AG04450 (cell line): ENCODE measurements at regions not wholly inside any gene's neighbourhood (a gene's known extent, or its start where the extent isn't known, plus 50 kb on each side); places are given as distances from the start of the nearest gene placed in this dataset.

Experiments
- CTCF ChIA-PET: fragments of 300-600, 350-600 bp; formaldehyde crosslinking; extraction: SDS; loops from one replicate; lab custom pipeline; 2022; ENCODE audit warnings: antibody characterized with exemption, inconsistent platforms; lab: Charles Lee
- POLR2A ChIA-PET: fragments of 350-600 bp; formaldehyde crosslinking; extraction: SDS; loops from one replicate; lab custom pipeline; 2021; ENCODE audit warnings: antibody characterized with exemption, inconsistent platforms; lab: Yijun Ruan, JAX
- DNase-seq: peaks from one replicate; pipeline ENCODE4 v3.0.0-alpha.2; 2011; ENCODE audit warnings: low read depth, low spot score
- H3K27ac ChIP-seq: one replicate; pipeline ENCODE4 v1.5.1; 2012; ENCODE audit warnings: low read depth, low read length, control low read depth
- H3K27me3 ChIP-seq: one replicate; pipeline ENCODE4 v1.6.0; 2012; ENCODE audit warnings: low read length; ENCODE audit not compliant: control insufficient read depth, insufficient read depth
- H3K4me3 ChIP-seq: 2 replicates; pipeline ENCODE4 v1.5.1; 2011; ENCODE audit warnings: mild to moderate bottlenecking, low read depth, low read length, control low read depth
- H3K9me3 ChIP-seq: 2 replicates; pipeline ENCODE4 v1.5.1; 2012; ENCODE audit warnings: low read length; ENCODE audit not compliant: control insufficient read depth, insufficient read depth
- TF ChIP-seq, protein P1 (sequence below): IDR thresholded peaks from 2 replicates; pipeline ENCODE4 v1.5.1; 2011; ENCODE audit warnings: low read depth, low read length, control low read depth, inconsistent platforms

DNA sequence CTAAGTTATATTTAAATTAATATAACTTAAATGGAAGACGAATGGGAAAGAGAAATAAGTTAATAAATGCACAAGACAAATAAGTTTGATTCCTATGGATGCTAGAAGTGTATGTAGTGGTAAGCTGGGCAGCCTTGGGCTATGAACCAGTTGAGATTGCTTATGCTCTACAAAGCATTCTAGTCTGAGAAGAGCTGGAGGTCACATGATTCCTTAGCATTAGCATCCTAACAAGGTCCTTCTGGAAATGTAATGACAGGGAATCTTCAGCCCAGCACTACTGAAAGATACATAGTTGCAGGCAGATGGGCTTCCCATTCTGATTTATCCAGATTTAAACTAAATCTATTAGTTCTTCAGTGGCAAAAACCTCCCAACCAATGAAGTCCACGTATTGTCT lies 102.3 kb upstream of the ESRRG start:
- Histone ChIP-seq H3K27me3 (no peaks in the 10 kb centered on the region), H3K4me3 (no peak overlapping the region), H3K9me3 (no peaks in the 10 kb centered on the region), H3K27ac (no peak overlapping the region)
- ChIA-PET CTCF (no interaction called here), POLR2A (no interaction called here)
- TF ChIP-seq, protein P1, sequence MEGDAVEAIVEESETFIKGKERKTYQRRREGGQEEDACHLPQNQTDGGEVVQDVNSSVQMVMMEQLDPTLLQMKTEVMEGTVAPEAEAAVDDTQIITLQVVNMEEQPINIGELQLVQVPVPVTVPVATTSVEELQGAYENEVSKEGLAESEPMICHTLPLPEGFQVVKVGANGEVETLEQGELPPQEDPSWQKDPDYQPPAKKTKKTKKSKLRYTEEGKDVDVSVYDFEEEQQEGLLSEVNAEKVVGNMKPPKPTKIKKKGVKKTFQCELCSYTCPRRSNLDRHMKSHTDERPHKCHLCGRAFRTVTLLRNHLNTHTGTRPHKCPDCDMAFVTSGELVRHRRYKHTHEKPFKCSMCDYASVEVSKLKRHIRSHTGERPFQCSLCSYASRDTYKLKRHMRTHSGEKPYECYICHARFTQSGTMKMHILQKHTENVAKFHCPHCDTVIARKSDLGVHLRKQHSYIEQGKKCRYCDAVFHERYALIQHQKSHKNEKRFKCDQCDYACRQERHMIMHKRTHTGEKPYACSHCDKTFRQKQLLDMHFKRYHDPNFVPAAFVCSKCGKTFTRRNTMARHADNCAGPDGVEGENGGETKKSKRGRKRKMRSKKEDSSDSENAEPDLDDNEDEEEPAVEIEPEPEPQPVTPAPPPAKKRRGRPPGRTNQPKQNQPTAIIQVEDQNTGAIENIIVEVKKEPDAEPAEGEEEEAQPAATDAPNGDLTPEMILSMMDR: no peak
- DNase-seq: no peak

DNA sequence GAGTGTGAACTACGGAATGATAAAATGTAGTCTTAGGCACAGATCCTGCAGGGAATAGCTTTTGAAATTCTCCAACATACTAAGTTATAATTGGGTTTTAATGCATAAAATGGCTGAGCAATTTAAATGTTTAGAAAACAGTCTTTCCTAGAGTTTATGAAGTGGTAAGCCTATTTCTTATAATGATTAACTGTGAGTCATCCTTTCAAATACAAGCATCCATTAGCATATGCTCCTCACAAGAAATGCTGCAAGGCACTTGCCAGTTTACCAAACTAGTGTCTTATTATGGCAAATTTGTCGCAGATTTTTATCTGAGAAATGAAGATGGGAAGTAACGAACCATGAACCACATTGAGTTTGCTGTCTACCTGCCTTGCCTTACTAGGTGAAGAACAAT lies 101.3 kb upstream of the ESRRG start:
- TF ChIP-seq, protein P1: no peak
- CTCF ChIA-PET: interaction anchor here (0.7 kb wide), 1 partner anchor 958 kb away, joined by 4 read pairs; no protein-coding TSS in a partner anchor
- Histone ChIP-seq H3K4me3 (no peak overlapping the region), H3K27me3 (no peaks in the 10 kb centered on the region), H3K27ac (no peak overlapping the region), H3K9me3 (no peaks in the 10 kb centered on the region)
- DNase-seq: no peak
- POLR2A ChIA-PET: no interaction called here

DNA sequence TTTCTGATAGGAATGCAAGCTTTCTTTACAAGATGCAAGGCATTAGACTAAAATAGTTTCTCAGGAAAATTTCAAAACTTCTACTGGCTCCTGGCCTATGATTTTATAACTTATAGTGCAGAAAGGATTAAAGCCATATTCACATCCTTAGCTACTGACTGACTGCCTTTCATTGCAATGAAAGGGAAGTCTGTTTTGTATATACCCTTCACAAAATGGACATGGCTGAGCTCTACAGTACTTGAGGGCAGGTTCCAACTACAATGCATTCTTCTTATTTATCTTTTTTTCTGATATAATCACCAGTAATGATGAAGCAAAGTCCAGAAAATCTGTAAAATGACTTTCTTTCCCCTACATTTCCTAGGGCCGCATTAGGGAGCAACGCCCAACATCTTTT lies 100.5 kb upstream of the ESRRG start:
- H3K27ac ChIP-seq: no peak overlapping the region
- TF ChIP-seq, protein P1: no peak
- ChIA-PET POLR2A (no interaction called here), CTCF (interaction anchor here (0.7 to 1.2 kb wide), 2 partner anchors 81 to 959 kb away, joined by 3 to 4 read pairs; no protein-coding TSS in a partner anchor)
- no peaks in the 10 kb centered on the region for H3K27me3 ChIP-seq
- DNase-seq: no peak
- no peaks in the 10 kb centered on the region for H3K9me3 ChIP-seq
- no peak overlapping the region for H3K4me3 ChIP-seq

DNA sequence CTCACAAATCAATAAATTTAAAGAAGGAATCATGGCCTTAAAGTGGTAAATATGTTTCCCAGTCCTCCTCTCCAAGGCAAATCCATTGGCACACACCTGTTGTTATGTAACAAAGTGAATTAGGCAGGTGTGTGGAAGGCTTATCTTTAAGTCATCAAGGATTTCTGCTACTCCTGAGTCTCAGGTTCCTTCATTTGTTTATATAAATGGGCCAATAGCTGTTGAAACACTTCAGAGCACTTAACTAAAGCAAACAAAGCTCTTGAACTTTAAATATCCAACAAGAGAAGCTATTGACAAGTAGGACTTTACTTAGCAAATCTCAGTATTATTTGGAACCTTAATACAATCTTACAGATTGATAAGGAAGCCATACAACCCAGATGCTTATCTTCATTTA lies 99.3 kb upstream of the ESRRG start:
- ChIA-PET CTCF (no interaction called here), POLR2A (no interaction called here)
- DNase-seq: no peak
- H3K4me3 ChIP-seq: no peak overlapping the region
- TF ChIP-seq, protein P1: no peak
- no peaks in the 10 kb centered on the region for H3K9me3 ChIP-seq
- no peak overlapping the region for H3K27ac ChIP-seq
- no peaks in the 10 kb centered on the region for H3K27me3 ChIP-seq

DNA sequence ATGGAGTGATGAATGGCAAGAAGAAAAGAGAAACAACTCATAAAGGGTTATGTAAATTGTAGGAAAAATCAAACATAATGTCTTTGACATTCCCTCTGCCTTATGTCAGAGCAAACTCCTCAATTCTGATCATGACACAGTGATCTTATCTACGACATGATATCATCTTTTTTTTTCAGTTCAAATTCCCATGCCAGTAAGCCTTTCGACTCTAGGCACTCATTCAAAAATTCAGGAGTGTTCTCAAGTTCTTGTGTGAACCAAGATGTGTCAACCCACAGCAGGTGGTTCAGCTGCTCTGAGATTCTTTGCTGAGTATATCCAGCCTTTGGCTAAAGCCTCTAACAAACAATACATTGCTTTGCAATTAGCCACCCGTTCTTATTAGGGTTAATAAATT lies 97.1 kb upstream of the ESRRG start:
- Histone ChIP-seq H3K9me3 (no peaks in the 10 kb centered on the region), H3K27me3 (no peaks in the 10 kb centered on the region), H3K27ac (no peak overlapping the region), H3K4me3 (no peak overlapping the region)
- CTCF ChIA-PET: no interaction called here
- POLR2A ChIA-PET: no interaction called here
- TF ChIP-seq, protein P1: no peak
- DNase-seq: no peak
